ENCODE measurements at regions not wholly inside any gene's neighbourhood (a gene's known extent, or its start where the extent isn't known, plus 50 kb on each side); places are given as distances from the start of the nearest gene placed in this dataset.
"Not testable (repeated sequence)": the region's sequence is repeated elsewhere in the genome, so short reads cannot be mapped to it uniquely, and the experiment has no call there.

- no peak for DNase-seq
Observed at GRCh38 chr9:26220367-26220766, 542.1 kb upstream of the TUSC1 start.

- no peak for DNase-seq
Observed at GRCh38 chr9:26219961-26220360, 541.7 kb upstream of the TUSC1 start.

GRCh38 chr9:26216702-26217101, 538.5 kb upstream of the TUSC1 start:
- no peak for DNase-seq

- not testable (repeated sequence) for DNase-seq
Observed at GRCh38 chr9:26214713-26215444, 536.6 kb upstream of the TUSC1 start.

- DNase-seq = no peak
Observed at GRCh38 chr9:26210338-26210851, 532.2 kb upstream of the TUSC1 start.

GRCh38 chr9:26205261-26205660, 527.0 kb upstream of the TUSC1 start:
- DNase-seq = no peak

- DNase-seq = no peak
Observed at GRCh38 chr9:26193237-26193636, 515.0 kb upstream of the TUSC1 start.

GRCh38 chr9:26191711-26192110, 513.5 kb upstream of the TUSC1 start:
- DNase-seq = no peak

- DNase-seq = no peak
Observed at GRCh38 chr9:26181836-26182235, 503.6 kb upstream of the TUSC1 start.

- DNase-seq = no peak
Observed at GRCh38 chr9:26176628-26177027, 498.4 kb upstream of the TUSC1 start.

GRCh38 chr9:26175264-26175663, 497.0 kb upstream of the TUSC1 start:
- DNase-seq = no peak

- no peak for DNase-seq
Observed at GRCh38 chr9:26172301-26172700, 494.1 kb upstream of the TUSC1 start.

- DNase-seq = no peak
Observed at GRCh38 chr9:26171691-26172090, 493.4 kb upstream of the TUSC1 start.

GRCh38 chr9:26170190-26170589, 491.9 kb upstream of the TUSC1 start:
- DNase-seq = no peak

- DNase-seq = no peak
Observed at GRCh38 chr9:26169708-26170107, 491.5 kb upstream of the TUSC1 start.

- DNase-seq = no peak
Observed at GRCh38 chr9:26166537-26166936, 488.3 kb upstream of the TUSC1 start.

GRCh38 chr9:26165426-26165825, 487.2 kb upstream of the TUSC1 start:
- no peak for DNase-seq

- no peak for DNase-seq
Observed at GRCh38 chr9:26163931-26164330, 485.7 kb upstream of the TUSC1 start.

GRCh38 chr9:26159575-26160392, 481.5 kb upstream of the TUSC1 start:
- DNase-seq = no peak

GRCh38 chr9:26158631-26159150, 480.4 kb upstream of the TUSC1 start:
- no peak for DNase-seq

GRCh38 chr9:26157411-26157810, 479.2 kb upstream of the TUSC1 start:
- no peak for DNase-seq

GRCh38 chr9:26152350-26152749, 474.1 kb upstream of the TUSC1 start:
- no peak for DNase-seq

GRCh38 chr9:26148128-26148527, 469.9 kb upstream of the TUSC1 start:
- DNase-seq = no peak

- DNase-seq = no peak
Observed at GRCh38 chr9:26145938-26146337, 467.7 kb upstream of the TUSC1 start.

Measured in inflammatory macrophage treated with lipopolysaccharide for 1 hour (primary cell).